Breast epithelium (tissue), 3 donors: ENCODE measurements at regions not wholly inside any gene's neighbourhood (a gene's known extent, or its start where the extent isn't known, plus 50 kb on each side); places are given as distances from the start of the nearest gene placed in this dataset.

ENCODE experiments used
- POLR2A ChIP-seq: fragments of 450-650 bp; IDR thresholded peaks from one replicate; pipeline ENCODE4 v1.6.1; 2016; ENCODE audit warnings: antibody characterized with exemption, mild to moderate bottlenecking, moderate library complexity
- POLR2AphosphoS5 ChIP-seq, 3 donors: sonication (generic); formaldehyde crosslinking; IDR thresholded peaks; one replicate each; pipeline ENCODE4 v1.6.1; 2017; ENCODE audit warnings: antibody characterized with exemption in 3 of 3
- TF ChIP-seq, protein P1 (sequence below), 3 donors: fragments of 450-650 bp; IDR thresholded peaks; one replicate each; pipeline ENCODE4 v1.5.1; 2016 to 2017; ENCODE audit warnings: antibody characterized with exemption in 3 of 3, mild to moderate bottlenecking in 3 of 3, moderate library complexity in 3 of 3

DNA sequence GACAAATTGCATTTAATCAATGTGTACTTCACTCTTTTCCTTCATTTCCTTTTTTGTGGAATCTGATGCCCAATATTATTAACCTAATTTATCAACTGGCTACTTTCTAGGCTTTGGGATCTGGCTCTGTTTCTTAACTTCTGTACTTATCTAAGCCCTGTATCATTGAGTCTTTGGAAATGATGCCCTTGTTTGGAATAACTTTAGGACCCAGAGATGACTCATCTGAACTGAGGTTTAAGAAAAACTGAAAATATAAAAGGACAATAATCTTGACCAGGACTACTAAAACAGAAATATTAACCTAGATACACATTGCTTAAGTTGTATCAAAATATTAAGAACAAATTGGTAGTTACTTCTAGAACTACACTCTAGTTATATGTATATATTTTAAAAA is 600.8 kb downstream of the CPS1 start:
- TF ChIP-seq, protein P1, sequence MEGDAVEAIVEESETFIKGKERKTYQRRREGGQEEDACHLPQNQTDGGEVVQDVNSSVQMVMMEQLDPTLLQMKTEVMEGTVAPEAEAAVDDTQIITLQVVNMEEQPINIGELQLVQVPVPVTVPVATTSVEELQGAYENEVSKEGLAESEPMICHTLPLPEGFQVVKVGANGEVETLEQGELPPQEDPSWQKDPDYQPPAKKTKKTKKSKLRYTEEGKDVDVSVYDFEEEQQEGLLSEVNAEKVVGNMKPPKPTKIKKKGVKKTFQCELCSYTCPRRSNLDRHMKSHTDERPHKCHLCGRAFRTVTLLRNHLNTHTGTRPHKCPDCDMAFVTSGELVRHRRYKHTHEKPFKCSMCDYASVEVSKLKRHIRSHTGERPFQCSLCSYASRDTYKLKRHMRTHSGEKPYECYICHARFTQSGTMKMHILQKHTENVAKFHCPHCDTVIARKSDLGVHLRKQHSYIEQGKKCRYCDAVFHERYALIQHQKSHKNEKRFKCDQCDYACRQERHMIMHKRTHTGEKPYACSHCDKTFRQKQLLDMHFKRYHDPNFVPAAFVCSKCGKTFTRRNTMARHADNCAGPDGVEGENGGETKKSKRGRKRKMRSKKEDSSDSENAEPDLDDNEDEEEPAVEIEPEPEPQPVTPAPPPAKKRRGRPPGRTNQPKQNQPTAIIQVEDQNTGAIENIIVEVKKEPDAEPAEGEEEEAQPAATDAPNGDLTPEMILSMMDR (IDR thresholded peaks at IDR 0.05), result no peak
- TF ChIP-seq POLR2AphosphoS5 (IDR thresholded peaks at IDR 0.05) (no peak), POLR2A (no peak)
